ENCODE measurements at regions not wholly inside any gene's neighbourhood (a gene's known extent, or its start where the extent isn't known, plus 50 kb on each side); places are given as distances from the start of the nearest gene placed in this dataset.

- TF ChIP-seq MAX (IDR thresholded peaks at IDR 0.05; ENCODE audit: insufficient read depth, insufficient read length) (no peak), CTCF (IDR thresholded peaks at IDR 0.05; ENCODE audit: extremely low read depth in 1 of 2, insufficient read depth in 1 of 2, low read depth in 1 of 2, low read length in 2 of 2) (no peak), POLR2A (IDR thresholded peaks at IDR 0.05; ENCODE audit: low read depth, low read length) (no peak)
Measured at GRCh38 chr18:41266204-41266603, 688.8 kb upstream of the PIK3C3 start.

All from endothelial cell of umbilical vein (primary cell).